ENCODE measurements at regions not wholly inside any gene's neighbourhood (a gene's known extent, or its start where the extent isn't known, plus 50 kb on each side); places are given as distances from the start of the nearest gene placed in this dataset.

- ChIA-PET POLR2A (ENCODE audit: unreplicated experiment) (interaction anchor here (0.6 kb wide), 1 partner anchor 163 kb away, joined by 7 read pairs; no protein-coding TSS in a partner anchor), CTCF (no interaction called here)
- TF ChIP-seq EZH2phosphoT487 (IDR thresholded peaks at IDR 0.05; ENCODE audit: borderline replicate concordance, low read length) = no peak
- TF ChIP-seq EZH2 (IDR thresholded peaks at IDR 0.05; ENCODE audit: low read length, unreplicated experiment) = no peak
- TF ChIP-seq, protein P1, sequence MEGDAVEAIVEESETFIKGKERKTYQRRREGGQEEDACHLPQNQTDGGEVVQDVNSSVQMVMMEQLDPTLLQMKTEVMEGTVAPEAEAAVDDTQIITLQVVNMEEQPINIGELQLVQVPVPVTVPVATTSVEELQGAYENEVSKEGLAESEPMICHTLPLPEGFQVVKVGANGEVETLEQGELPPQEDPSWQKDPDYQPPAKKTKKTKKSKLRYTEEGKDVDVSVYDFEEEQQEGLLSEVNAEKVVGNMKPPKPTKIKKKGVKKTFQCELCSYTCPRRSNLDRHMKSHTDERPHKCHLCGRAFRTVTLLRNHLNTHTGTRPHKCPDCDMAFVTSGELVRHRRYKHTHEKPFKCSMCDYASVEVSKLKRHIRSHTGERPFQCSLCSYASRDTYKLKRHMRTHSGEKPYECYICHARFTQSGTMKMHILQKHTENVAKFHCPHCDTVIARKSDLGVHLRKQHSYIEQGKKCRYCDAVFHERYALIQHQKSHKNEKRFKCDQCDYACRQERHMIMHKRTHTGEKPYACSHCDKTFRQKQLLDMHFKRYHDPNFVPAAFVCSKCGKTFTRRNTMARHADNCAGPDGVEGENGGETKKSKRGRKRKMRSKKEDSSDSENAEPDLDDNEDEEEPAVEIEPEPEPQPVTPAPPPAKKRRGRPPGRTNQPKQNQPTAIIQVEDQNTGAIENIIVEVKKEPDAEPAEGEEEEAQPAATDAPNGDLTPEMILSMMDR (conservative IDR thresholded peaks at IDR 0.05; ENCODE audit: low read depth, low read length) = no peak
- Histone ChIP-seq H3K36me3 (ENCODE audit: low read depth, low read length) (no peaks in the 10 kb centered on the region), H3K4me3 (ENCODE audit: low read length) (no peak overlapping the region), H2AFZ (ENCODE audit: low read length) (no peak overlapping the region), H3K79me2 (ENCODE audit: low read length) (no peaks in the 10 kb centered on the region), H3F3A (ENCODE audit: low read length, unreplicated experiment) (no peaks in the 10 kb centered on the region), H3K4me2 (ENCODE audit: low read length) (no peak overlapping the region), H3K9me2 (replicated peaks; ENCODE audit: low read length) (no peaks in the 10 kb centered on the region), H3K27ac (ENCODE audit: low read length) (no peak overlapping the region), H3K27me3 (ENCODE audit: low read length) (0 out of 2 replicates have a peak, but pooled peaks cover 3% of the 10 kb centered on the region), H3K9me3 (ENCODE audit: low read length) (no peaks in the 10 kb centered on the region), H3K4me1 (ENCODE audit: insufficient read depth, low read length) (no peaks in the 10 kb centered on the region), H3K9ac (ENCODE audit: low read length) (no peak overlapping the region), H4K20me1 (ENCODE audit: low read length) (no peaks in the 10 kb centered on the region)
- no peak for DNase-seq
- ATAC-seq = no peak
- intact Hi-C loops (cut with micrococcal nuclease) = no loop called here
- no TSS peak for BruUV-seq (replicated peaks)
Observed at GRCh38 chr7:140262242-140262903, 85.6 kb upstream of the KDM7A start.

GRCh38 chr7:140261522-140261921, 84.7 kb upstream of the KDM7A start:
- no TSS peak for BruUV-seq (replicated peaks)
- Histone ChIP-seq H3K4me2 (ENCODE audit: low read length) (no peak overlapping the region), H3F3A (ENCODE audit: low read length, unreplicated experiment) (no peaks in the 10 kb centered on the region), H2AFZ (ENCODE audit: low read length) (no peak overlapping the region), H3K27me3 (ENCODE audit: low read length) (0 out of 2 replicates have a peak, but pooled peaks cover 3% of the 10 kb centered on the region), H3K27ac (ENCODE audit: low read length) (no peak overlapping the region), H3K36me3 (ENCODE audit: low read depth, low read length) (no peaks in the 10 kb centered on the region), H3K9me3 (ENCODE audit: low read length) (no peaks in the 10 kb centered on the region), H3K9me2 (replicated peaks; ENCODE audit: low read length) (no peaks in the 10 kb centered on the region), H3K4me3 (ENCODE audit: low read length) (no peak overlapping the region), H4K20me1 (ENCODE audit: low read length) (no peaks in the 10 kb centered on the region), H3K9ac (ENCODE audit: low read length) (no peak overlapping the region), H3K4me1 (ENCODE audit: insufficient read depth, low read length) (no peaks in the 10 kb centered on the region), H3K79me2 (ENCODE audit: low read length) (no peaks in the 10 kb centered on the region)
- ChIA-PET POLR2A (ENCODE audit: unreplicated experiment) (no interaction called here), CTCF (no interaction called here)
- no peak for ATAC-seq
- intact Hi-C loops (cut with micrococcal nuclease) = no loop called here
- DNase-seq = no peak
- TF ChIP-seq EZH2 (IDR thresholded peaks at IDR 0.05; ENCODE audit: low read length, unreplicated experiment) = no peak
- no peak for TF ChIP-seq EZH2phosphoT487 (IDR thresholded peaks at IDR 0.05; ENCODE audit: borderline replicate concordance, low read length)
- TF ChIP-seq, protein P1 (conservative IDR thresholded peaks at IDR 0.05; ENCODE audit: low read depth, low read length) = no peak

GRCh38 chr7:140261105-140261486, 84.3 kb upstream of the KDM7A start:
- ChIA-PET CTCF (no interaction called here), POLR2A (ENCODE audit: unreplicated experiment) (no interaction called here)
- DNase-seq (no peak), ATAC-seq (no peak)
- Histone ChIP-seq H3K4me1 (ENCODE audit: insufficient read depth, low read length) (no peaks in the 10 kb centered on the region), H3K79me2 (ENCODE audit: low read length) (no peaks in the 10 kb centered on the region), H3K36me3 (ENCODE audit: low read depth, low read length) (no peaks in the 10 kb centered on the region), H3K27me3 (ENCODE audit: low read length) (0 out of 2 replicates have a peak, but pooled peaks cover 3% of the 10 kb centered on the region), H3K9me2 (replicated peaks; ENCODE audit: low read length) (no peaks in the 10 kb centered on the region), H3F3A (ENCODE audit: low read length, unreplicated experiment) (no peaks in the 10 kb centered on the region), H2AFZ (ENCODE audit: low read length) (no peak overlapping the region), H3K9ac (ENCODE audit: low read length) (no peak overlapping the region), H3K4me2 (ENCODE audit: low read length) (no peak overlapping the region), H4K20me1 (ENCODE audit: low read length) (no peaks in the 10 kb centered on the region), H3K4me3 (ENCODE audit: low read length) (no peak overlapping the region), H3K27ac (ENCODE audit: low read length) (no peak overlapping the region), H3K9me3 (ENCODE audit: low read length) (no peaks in the 10 kb centered on the region)
- TF ChIP-seq, protein P1 (conservative IDR thresholded peaks at IDR 0.05; ENCODE audit: low read depth, low read length) = no peak
- no peak for TF ChIP-seq EZH2phosphoT487 (IDR thresholded peaks at IDR 0.05; ENCODE audit: borderline replicate concordance, low read length)
- intact Hi-C loops (cut with micrococcal nuclease) = no loop called here
- no TSS peak for BruUV-seq (replicated peaks)
